Astrocyte of the hippocampus (primary cell): ENCODE measurements at regions not wholly inside any gene's neighbourhood (a gene's known extent, or its start where the extent isn't known, plus 50 kb on each side); places are given as distances from the start of the nearest gene placed in this dataset.

Experiments used
- DNase-seq: peaks from one replicate; pipeline ENCODE4 v3.0.0; 2011; ENCODE audit warnings: low read depth, low spot score

- peak; percentile 95 for DNase-seq
These were observed 93.8 kb upstream of the SMNDC1 start for GRCh38 chr10:110398419-110399105.

DNA sequence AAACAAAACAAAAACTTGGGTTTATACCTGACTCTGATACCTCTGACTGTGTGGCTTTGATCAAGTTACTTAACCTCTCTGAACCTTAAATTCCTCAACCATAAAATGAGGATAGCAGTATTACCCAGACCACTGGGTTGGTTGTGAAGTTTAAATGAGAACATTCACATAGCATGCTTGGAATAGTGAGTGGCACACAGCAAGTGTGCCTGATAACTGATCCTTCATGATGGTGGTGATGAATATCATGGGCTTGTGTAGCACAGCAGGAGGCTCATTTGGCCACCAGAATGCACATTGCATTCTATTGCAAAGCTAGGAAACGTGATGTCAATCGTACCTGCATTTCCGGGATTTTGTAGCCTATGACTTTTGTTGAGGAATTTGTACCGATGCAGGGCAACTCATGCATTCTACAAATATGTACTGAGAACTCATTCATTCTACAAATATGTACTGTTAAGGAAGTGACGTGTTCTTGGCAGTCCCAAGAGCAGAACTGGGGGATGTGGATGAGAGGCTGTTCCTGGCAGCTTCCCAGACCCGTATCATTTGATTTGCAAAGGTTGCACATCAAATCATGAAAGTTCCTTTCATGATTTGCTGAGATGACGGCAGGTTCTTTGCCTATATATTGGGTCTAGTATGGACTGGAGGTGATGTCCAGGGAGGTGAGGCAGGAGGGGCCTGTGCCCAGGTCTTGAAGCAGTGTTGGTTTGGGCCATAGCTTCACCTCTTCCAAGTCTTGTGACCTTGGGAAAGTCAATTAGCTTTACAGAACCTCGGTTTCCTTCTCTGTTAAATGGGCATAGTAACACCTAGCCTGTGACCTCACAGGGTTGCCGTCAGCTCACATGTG is 94.6 kb upstream of the SMNDC1 start:
- peak; percentile 92 for DNase-seq

GRCh38 chr10:110399965-110400933 is 95.5 kb upstream of the SMNDC1 start:
- no peak for DNase-seq

DNA sequence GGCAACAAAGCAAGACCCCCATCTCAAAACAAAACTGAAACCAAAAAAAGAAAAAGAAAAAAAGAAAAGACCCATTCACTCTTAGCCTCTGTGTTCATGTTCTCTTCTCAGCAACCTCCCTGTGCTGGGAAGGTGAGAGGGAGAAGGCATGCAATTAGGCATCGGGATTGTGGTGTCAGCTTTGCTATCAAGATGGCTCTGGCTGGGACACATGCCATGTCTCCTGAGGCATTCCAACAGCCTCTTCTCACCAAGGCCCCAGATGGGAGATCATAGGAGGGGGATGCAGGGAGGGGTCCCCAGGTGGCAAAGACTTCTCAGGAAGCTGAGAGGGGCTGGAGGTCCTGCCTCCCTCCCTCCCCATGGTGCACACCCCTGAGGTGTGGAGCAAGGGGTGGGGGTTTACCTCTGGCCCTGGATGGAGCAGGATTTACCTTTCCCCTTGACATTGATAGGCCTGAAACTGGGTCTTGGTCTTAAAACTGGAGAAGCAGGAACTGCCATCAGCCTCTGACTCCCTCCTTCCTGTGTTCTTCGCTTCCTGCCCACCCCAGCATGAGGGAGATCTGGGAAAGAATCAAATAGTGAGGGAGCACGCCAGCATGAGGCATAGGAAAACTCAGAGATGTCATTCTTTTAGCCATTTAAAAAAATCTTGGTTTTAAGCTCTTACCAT is 96.2 kb upstream of the DUSP5 start:
- no peak for DNase-seq

- DNase-seq, result no peak
These were observed 95.7 kb upstream of the DUSP5 start for GRCh38 chr10:110402077-110402416.

DNA sequence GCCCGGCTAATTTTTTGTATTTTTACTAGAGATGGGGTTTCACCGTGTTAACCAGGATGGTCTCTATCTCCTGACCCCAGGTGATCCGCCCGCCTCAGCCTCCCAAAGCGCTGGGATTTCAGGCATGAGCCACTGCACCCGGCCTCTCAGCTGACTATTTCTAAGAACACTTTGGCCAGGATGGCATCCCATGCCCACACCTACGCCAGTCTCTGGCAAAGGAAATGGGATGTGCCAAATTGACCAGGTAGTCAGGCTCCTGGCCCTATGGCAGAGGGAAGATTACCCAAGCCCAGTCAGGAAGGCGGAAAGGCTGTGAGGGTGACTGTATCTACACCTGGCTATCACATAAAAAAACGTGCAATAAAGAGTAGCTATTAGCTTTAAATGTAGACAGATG is 94.1 kb upstream of the DUSP5 start:
- DNase-seq, result no peak

DNA sequence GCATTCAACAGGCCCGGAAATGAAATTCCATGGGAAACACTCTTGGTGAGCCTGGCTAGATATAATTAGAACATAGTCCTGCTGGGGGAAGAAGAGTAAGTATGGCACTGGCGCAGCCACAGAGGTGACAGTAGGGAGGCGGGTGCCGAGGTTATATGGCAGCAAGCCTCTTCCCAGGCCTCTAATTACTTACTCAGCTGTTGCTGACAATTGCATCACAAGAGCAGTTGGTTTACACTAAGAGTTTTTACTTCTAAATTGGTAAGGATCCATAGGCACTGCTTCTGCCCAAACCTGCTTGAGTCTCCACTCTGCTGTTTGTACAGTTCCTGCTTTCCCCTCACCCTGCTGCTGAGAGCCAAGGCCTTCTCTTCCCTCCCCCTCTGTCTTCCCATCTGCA is 93.3 kb upstream of the DUSP5 start:
- DNase-seq, result no peak

DNA sequence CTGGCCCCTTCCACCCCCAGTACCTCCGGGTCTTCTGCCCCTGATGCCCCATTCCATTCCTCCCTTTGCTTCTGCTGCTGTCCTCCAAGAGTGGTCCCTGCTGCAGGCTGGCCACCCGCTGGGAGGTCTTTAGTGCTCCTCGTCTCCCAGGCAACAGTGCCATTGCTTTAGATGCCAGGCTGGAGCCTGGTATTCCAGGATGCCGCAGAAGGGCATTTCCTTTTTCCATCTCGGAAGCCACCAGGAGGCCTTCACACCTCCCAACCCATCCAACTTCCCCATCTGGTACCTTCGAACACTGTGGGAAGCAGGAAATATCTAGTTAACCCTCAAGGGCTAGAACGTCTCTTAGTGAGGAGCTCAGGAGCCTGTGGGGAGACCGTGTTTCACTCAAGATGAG is 92.9 kb upstream of the DUSP5 start:
- DNase-seq, result no peak

DNA sequence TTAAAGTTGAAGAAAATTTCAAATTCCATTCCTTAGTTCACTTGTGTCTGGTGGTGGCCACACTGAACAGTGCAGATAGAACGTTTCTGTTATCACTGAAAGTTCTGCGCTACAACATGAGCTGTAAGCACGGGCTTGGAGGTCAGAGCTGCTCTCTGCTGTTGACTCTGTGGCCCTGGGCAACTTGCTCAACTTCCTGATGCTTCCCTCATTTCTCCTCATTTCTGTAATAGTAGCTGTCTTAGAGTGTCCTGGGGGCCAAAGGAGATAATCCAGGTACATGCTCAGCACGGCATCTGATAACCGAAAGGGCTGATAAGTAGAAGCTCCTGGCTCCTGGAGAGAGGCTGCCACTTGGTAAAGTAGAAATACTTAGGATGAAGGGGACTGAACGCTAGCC is 92.3 kb upstream of the DUSP5 start:
- no peak for DNase-seq

- peak; percentile 39 for DNase-seq
These were observed 90.2 kb upstream of the DUSP5 start for GRCh38 chr10:110407301-110408170.

- DNase-seq, result peak; percentile 58
These were observed 89.4 kb upstream of the DUSP5 start for GRCh38 chr10:110408203-110408871.

DNA sequence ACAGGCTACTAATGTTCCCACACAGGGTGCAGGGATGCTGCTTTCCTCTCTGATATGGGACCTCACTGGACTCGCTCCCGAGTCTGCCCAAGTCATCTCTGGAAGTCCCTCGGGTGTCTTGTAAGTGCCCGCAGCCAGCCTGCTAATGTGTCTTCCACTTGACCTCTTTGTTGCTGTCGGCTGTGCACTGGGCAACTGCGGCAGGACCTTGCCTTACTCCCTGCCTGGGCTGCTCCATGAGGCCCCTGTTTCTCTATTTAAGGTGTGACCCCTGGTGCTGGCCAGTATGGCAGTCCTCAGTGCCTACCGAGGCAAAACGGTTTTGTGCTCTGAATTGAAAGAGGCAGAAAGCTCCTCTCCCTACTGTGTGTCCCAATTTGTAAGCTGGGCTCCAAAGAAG is 88.8 kb upstream of the DUSP5 start:
- DNase-seq, result no peak

GRCh38 chr10:110409488-110409887 is 88.2 kb upstream of the DUSP5 start:
- DNase-seq, result no peak

DNA sequence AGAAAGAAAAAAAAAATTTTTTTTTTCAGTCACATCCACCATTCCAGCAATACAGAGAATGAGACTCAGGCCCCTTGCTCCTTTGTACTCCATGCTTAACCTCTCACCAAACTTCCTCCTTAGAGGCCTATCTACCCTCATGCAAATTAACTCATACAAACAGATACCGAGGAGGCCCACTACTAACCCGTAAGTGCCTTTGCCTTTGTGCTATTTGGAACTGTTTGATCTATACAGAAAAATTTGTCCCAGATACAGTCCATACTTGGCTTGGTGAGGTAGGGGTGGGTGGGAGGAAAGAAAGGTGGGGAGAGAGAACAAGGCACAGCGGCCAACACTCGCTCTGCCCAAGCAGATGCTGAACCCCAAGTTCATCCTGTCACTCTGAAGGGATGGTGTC is 87.8 kb upstream of the DUSP5 start:
- no peak for DNase-seq

DNA sequence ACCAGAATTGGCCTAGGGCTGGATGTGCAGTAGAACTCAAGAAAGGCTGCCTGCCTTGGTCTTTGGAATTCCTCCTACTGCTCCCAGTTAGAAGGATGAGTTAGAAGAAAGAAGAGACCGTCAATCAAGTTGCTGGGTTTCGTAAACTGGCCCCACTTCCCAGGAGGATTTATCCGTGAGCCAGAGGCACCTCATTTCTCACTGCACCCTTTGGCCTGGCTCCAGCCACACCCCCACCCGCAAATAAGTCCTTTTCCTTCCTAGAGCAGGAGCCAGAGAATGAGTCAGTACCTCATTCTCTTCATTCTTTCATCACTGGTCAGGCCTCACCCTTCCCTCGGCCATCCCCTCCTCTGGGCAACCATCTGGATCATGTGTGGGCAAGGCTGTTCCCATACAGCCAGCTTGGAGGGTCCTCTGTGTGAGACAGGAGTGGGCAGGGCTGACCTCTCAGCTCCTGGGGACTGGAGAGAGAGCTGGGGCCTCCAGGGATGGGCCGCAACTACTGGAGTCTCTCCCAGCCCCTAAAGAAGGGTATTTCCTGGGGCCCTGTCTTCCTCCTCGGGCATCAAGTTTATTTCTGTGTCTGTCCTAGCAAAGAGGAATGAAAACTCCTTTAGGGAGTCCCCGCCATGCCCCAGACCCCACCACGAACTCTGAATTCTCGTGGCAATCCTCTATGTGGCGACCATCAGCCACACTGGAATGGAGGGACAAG is 87.2 kb upstream of the DUSP5 start:
- peak; percentile 96 for DNase-seq

DNA sequence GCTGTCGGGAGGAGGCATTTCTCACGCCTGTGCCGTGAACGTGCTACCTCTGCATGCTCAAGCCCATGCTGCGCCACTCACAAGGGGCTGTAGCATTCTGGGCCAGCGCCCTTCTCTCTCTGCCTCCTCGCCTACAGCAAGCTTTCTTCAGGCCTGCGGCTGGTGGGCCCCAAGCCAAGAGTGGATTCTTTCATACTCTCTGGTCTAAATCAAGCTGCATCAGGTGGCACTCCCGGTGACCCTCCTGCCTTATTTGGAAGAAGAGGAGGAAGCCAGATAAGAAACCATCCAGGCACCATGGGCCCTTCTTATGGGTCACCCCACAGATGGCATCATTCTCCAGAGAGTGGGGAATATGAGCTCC is 86.7 kb upstream of the DUSP5 start:
- peak; percentile 87 for DNase-seq

DNA sequence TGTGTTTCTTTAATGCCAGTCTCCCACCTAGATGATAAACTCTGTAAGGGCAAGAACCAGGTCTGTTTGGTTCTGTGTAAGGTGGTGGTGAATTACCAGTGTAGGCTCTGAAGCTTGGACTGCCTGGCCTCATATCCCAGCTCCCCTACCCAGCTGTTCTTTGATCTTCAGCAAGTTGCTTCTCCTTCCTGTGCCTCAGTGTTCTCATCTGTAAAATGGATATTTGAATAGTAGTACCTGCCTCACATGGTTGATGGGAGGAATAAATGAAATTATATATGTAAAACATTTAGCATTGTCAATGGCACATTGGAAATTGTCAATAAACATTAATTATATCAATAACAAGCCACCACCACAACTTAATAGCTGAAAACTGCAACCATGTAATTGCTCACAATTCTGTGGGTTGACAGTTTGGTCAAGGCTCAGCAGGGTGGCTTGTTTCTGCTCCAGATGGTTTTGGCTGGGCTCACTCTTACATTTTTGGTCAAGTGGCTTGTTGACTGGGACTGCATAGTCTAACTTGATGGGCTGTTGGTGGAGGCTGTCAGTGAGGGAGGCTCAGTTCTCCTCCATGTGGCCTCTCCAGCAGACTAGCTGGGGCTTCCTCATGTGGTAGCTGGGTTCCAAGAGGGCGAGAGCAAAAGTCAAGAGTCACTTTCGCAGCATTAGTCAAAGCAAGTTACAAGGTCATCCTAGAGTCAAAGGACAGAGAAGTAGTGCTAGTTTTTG is 84.5 kb upstream of the DUSP5 start:
- peak; percentile 61 for DNase-seq

DNA sequence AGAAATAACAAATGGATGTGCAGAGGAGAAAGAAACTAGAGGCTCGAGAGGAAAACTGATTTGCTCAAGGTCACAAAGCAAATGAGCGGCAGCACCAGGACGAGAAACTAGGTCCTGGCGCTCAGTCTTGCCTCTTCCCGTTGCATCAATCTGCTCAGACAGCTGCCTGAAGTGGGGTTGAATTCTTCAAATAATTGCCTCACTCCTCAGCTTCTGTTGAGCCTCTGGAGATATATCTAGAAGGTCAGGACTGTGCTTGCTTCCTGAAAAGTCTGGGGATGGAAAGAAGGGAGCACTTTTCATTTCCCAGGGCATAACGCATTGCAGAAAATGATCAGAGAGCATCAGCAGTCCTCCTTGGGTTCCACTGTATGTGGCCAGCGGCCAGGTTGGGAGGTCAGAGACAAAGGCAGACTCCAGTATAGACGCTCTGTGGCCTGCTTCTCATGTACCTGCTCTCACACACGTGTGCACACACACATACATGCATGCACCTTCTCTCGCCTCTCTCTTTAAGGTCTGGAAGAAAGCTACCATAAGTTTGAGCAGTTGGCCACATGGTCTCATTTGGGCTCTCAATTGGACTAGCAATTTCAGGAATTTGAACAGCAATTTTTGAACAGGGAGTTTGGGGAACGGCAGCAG is 83.7 kb upstream of the DUSP5 start:
- DNase-seq, result peak; percentile 27
